Astrocyte (in vitro differentiated cells and primary cell): ENCODE measurements at regions not wholly inside any gene's neighbourhood (a gene's known extent, or its start where the extent isn't known, plus 50 kb on each side); places are given as distances from the start of the nearest gene placed in this dataset.

Experiments used
- DNase-seq: peaks from one replicate; pipeline ENCODE4 v3.0.0-alpha.2; 2010; ENCODE audit warnings: low read depth
- FAIRE-seq: peaks from 2 replicates; lab custom pipeline; 2011; peaks lifted over from hg19 to GRCh38; lab: Jason Lieb, UNC
- H2AFZ ChIP-seq: 2 replicates; pipeline ENCODE4 v1.6.0; 2012; ENCODE audit warnings: low read depth, low read length, inconsistent platforms
- H3K27ac ChIP-seq: 2 replicates; pipeline ENCODE4 v1.5.1; 2011; ENCODE audit warnings: low read depth, low read length, inconsistent platforms
- H3K27me3 ChIP-seq: 2 replicates; pipeline ENCODE4 v1.6.0; 2011; ENCODE audit warnings: low read length, inconsistent platforms; ENCODE audit not compliant: insufficient read depth
- H3K36me3 ChIP-seq: 2 replicates; pipeline ENCODE4 v1.5.1; 2011; ENCODE audit warnings: low read length, inconsistent platforms; ENCODE audit not compliant: insufficient read depth
- H3K4me1 ChIP-seq: 2 replicates; pipeline ENCODE4 v1.5.1; 2011; ENCODE audit warnings: low read length, inconsistent platforms; ENCODE audit not compliant: insufficient read depth
- H3K4me2 ChIP-seq: 2 replicates; pipeline ENCODE4 v1.6.0; 2012; ENCODE audit warnings: low read length, inconsistent platforms
- H3K4me3 ChIP-seq: 2 replicates; pipeline ENCODE4 v1.5.1; 2011; ENCODE audit warnings: low read depth, mild to moderate bottlenecking, low read length, inconsistent platforms; ENCODE audit not compliant: insufficient read depth
- H3K79me2 ChIP-seq: 2 replicates; pipeline ENCODE4 v1.6.0; 2012; ENCODE audit warnings: mild to moderate bottlenecking, low read length, inconsistent platforms; ENCODE audit not compliant: insufficient read depth
- H3K9ac ChIP-seq: 2 replicates; pipeline ENCODE4 v1.6.0; 2012; ENCODE audit warnings: mild to moderate bottlenecking, low read length, inconsistent platforms
- H3K9me3 ChIP-seq: 2 replicates; pipeline ENCODE4 v1.5.1; 2012; ENCODE audit warnings: low read depth, mild to moderate bottlenecking, low read length, inconsistent platforms; ENCODE audit not compliant: insufficient read depth
- H4K20me1 ChIP-seq: 2 replicates; pipeline ENCODE4 v1.6.0; 2012; ENCODE audit warnings: low read length, inconsistent platforms; ENCODE audit not compliant: insufficient read depth
- H3K27ac Mint-ChIP-seq: one replicate; pipeline ENCODE4 v1.8.0; 2021; ENCODE audit warnings: mild to moderate bottlenecking, mixed read lengths; ENCODE audit not compliant: unreplicated experiment
- H3K27me3 Mint-ChIP-seq: one replicate; pipeline ENCODE4 v1.8.0; 2021; ENCODE audit warnings: low read depth, mixed read lengths; ENCODE audit not compliant: unreplicated experiment
- H3K36me3 Mint-ChIP-seq: one replicate; pipeline ENCODE4 v1.8.0; 2021; ENCODE audit warnings: low read depth, mixed read lengths; ENCODE audit not compliant: unreplicated experiment
- H3K4me1 Mint-ChIP-seq: one replicate; pipeline ENCODE4 v1.8.0; 2021; ENCODE audit warnings: low read depth, mixed read lengths; ENCODE audit not compliant: unreplicated experiment
- H3K4me3 Mint-ChIP-seq: one replicate; pipeline ENCODE4 v1.8.0; 2021; ENCODE audit warnings: mild to moderate bottlenecking, moderate library complexity, mixed read lengths; ENCODE audit not compliant: unreplicated experiment
- H3K9me3 Mint-ChIP-seq: one replicate; pipeline ENCODE4 v1.8.0; 2021; ENCODE audit warnings: mild to moderate bottlenecking, mixed read lengths; ENCODE audit not compliant: unreplicated experiment
- CTCF ChIP-seq: IDR thresholded peaks from 2 replicates; pipeline ENCODE4 v1.5.1; 2011; ENCODE audit warnings: low read depth, mild to moderate bottlenecking, inconsistent platforms, low read length, moderate library complexity; ENCODE audit not compliant: insufficient read depth
- EZH2 ChIP-seq: IDR thresholded peaks from 2 replicates; pipeline ENCODE4 v1.6.1; 2012; ENCODE audit warnings: mild to moderate bottlenecking, low read length, inconsistent platforms; ENCODE audit not compliant: insufficient read depth

GRCh38 chr3:113113361-113113760, 98.0 kb upstream of the BOC start:
- Mint-ChIP-seq H3K27me3 (no peaks in the 10 kb centered on the region), H3K4me1 (peaks cover 25% of the 10 kb centered on the region), H3K4me3 (no peak overlapping the region), H3K9me3 (no peaks in the 10 kb centered on the region), H3K27ac (no peak overlapping the region), H3K36me3 (no peaks in the 10 kb centered on the region)
- no peak for FAIRE-seq
- Histone ChIP-seq H3K36me3 (no peaks in the 10 kb centered on the region), H3K4me1 (peaks cover 12% of the 10 kb centered on the region), H2AFZ (no peak overlapping the region), H3K79me2 (no peaks in the 10 kb centered on the region), H3K4me2 (no peak overlapping the region), H3K27ac (no peak overlapping the region), H3K4me3 (no peak overlapping the region), H3K27me3 (no peaks in the 10 kb centered on the region), H4K20me1 (no peaks in the 10 kb centered on the region), H3K9me3 (no peaks in the 10 kb centered on the region), H3K9ac (no peak overlapping the region)
- no peak for DNase-seq
- TF ChIP-seq EZH2 (no peak), CTCF (no peak)

GRCh38 chr3:113117511-113118234, 93.7 kb upstream of the BOC start:
- H3K4me1 ChIP-seq, result peaks cover 12% of the 10 kb centered on the region
- TF ChIP-seq CTCF (no peak), EZH2 (no peak)
- H3K4me1 Mint-ChIP-seq, result peaks cover 11% of the 10 kb centered on the region
- H3K9me3 Mint-ChIP-seq, result no peaks in the 10 kb centered on the region
- H3K36me3 ChIP-seq, result no peaks in the 10 kb centered on the region
- no peak overlapping the region for H3K27ac Mint-ChIP-seq
- H4K20me1 ChIP-seq, result no peaks in the 10 kb centered on the region
- FAIRE-seq (peak; percentile 93), DNase-seq (peak; percentile 94)
- no peak overlapping the region for H3K4me3 ChIP-seq
- H2AFZ ChIP-seq, result peak overlapping the region; percentile 45
- no peaks in the 10 kb centered on the region for H3K36me3 Mint-ChIP-seq
- no peak overlapping the region for H3K4me3 Mint-ChIP-seq
- H3K9me3 ChIP-seq, result no peaks in the 10 kb centered on the region
- H3K27me3 ChIP-seq, result no peaks in the 10 kb centered on the region
- H3K27me3 Mint-ChIP-seq, result no peaks in the 10 kb centered on the region
- H3K27ac ChIP-seq, result peak overlapping the region; percentile 21
- peak overlapping the region; percentile 8 for H3K4me2 ChIP-seq
- H3K9ac ChIP-seq, result no peak overlapping the region
- no peaks in the 10 kb centered on the region for H3K79me2 ChIP-seq

- H3K4me1 ChIP-seq, result peaks cover 12% of the 10 kb centered on the region
- no peak overlapping the region for H3K27ac ChIP-seq
- no peak overlapping the region for H3K4me3 ChIP-seq
- Mint-ChIP-seq H3K36me3 (no peaks in the 10 kb centered on the region), H3K27ac (no peak overlapping the region), H3K4me1 (peaks cover 11% of the 10 kb centered on the region), H3K4me3 (no peak overlapping the region), H3K27me3 (no peaks in the 10 kb centered on the region), H3K9me3 (no peaks in the 10 kb centered on the region)
- no peak overlapping the region for H2AFZ ChIP-seq
- FAIRE-seq (no peak), DNase-seq (no peak)
- H3K27me3 ChIP-seq, result no peaks in the 10 kb centered on the region
- no peaks in the 10 kb centered on the region for H3K36me3 ChIP-seq
- H3K79me2 ChIP-seq, result no peaks in the 10 kb centered on the region
- no peak overlapping the region for H3K4me2 ChIP-seq
- no peak overlapping the region for H3K9ac ChIP-seq
- TF ChIP-seq EZH2, result no peak
- TF ChIP-seq CTCF, result no peak
- no peaks in the 10 kb centered on the region for H3K9me3 ChIP-seq
- H4K20me1 ChIP-seq, result no peaks in the 10 kb centered on the region
These were observed 93.0 kb upstream of the BOC start for GRCh38 chr3:113118336-113118735.
